ENCODE measurements at regions not wholly inside any gene's neighbourhood (a gene's known extent, or its start where the extent isn't known, plus 50 kb on each side); places are given as distances from the start of the nearest gene placed in this dataset.
"Not testable (repeated sequence)": the region's sequence is repeated elsewhere in the genome, so short reads cannot be mapped to it uniquely, and the experiment has no call there.

GRCh38 chr3:191658781-191659419 is 197.9 kb downstream of the PYDC2 start:
- CTCF ChIA-PET; H3K27ac ChIP-seq (ENCODE audit: low read length); H3K27me3 Mint-ChIP-seq; H3K27me3 ChIP-seq (replicated peaks in 1 of 2; ENCODE audit: control insufficient read depth in 2 of 2, extremely low read depth in 1 of 2, insufficient read depth in 2 of 2, low read length in 1 of 2); H3K36me3 ChIP-seq (ENCODE audit: control insufficient read depth in 2 of 2, extremely low read depth in 1 of 2, insufficient read depth in 1 of 2, low read length in 1 of 2); H3K4me1 ChIP-seq (ENCODE audit: control insufficient read depth in 1 of 2, extremely low read depth in 1 of 2, insufficient read depth in 2 of 2, low read length in 2 of 2); H3K9me3 ChIP-seq; H3K36me3 Mint-ChIP-seq; H3K4me3 Mint-ChIP-seq; H3K4me1 Mint-ChIP-seq; DNase-seq; ATAC-seq (replicated peaks in 1 of 4); H3K4me3 ChIP-seq (ENCODE audit: control insufficient read depth in 1 of 2, extremely low read depth in 1 of 2, low read length in 1 of 2); POLR2A ChIA-PET; H3K27ac Mint-ChIP-seq: not testable (repeated sequence)
- 90% methylated on average over 14 of the region's 18 CpGs for WGBS (ENCODE audit: insufficient coverage)
- H3K9me3 Mint-ChIP-seq: peaks cover 2 to 13% (median 3%) of the 10 kb centered on the region in 3 donors

GRCh38 chr3:191662150-191662549 is 201.2 kb downstream of the PYDC2 start:
- H3K4me1 Mint-ChIP-seq; H3K4me3 Mint-ChIP-seq; H3K9me3 Mint-ChIP-seq; H3K27ac ChIP-seq (ENCODE audit: low read length); DNase-seq; H3K27me3 ChIP-seq (replicated peaks in 1 of 2; ENCODE audit: control insufficient read depth in 2 of 2, extremely low read depth in 1 of 2, insufficient read depth in 2 of 2, low read length in 1 of 2); CTCF ChIA-PET; H3K9me3 ChIP-seq; H3K36me3 Mint-ChIP-seq; POLR2A ChIA-PET; H3K4me3 ChIP-seq (ENCODE audit: control insufficient read depth in 1 of 2, extremely low read depth in 1 of 2, low read length in 1 of 2); H3K4me1 ChIP-seq (ENCODE audit: control insufficient read depth in 1 of 2, extremely low read depth in 1 of 2, insufficient read depth in 2 of 2, low read length in 2 of 2); H3K27me3 Mint-ChIP-seq; ATAC-seq (replicated peaks in 1 of 4); H3K27ac Mint-ChIP-seq; H3K36me3 ChIP-seq (ENCODE audit: control insufficient read depth in 2 of 2, extremely low read depth in 1 of 2, insufficient read depth in 1 of 2, low read length in 1 of 2): not testable (repeated sequence)
- 91% methylated on average over 3 of the region's 5 CpGs for WGBS (ENCODE audit: insufficient coverage)

DNA sequence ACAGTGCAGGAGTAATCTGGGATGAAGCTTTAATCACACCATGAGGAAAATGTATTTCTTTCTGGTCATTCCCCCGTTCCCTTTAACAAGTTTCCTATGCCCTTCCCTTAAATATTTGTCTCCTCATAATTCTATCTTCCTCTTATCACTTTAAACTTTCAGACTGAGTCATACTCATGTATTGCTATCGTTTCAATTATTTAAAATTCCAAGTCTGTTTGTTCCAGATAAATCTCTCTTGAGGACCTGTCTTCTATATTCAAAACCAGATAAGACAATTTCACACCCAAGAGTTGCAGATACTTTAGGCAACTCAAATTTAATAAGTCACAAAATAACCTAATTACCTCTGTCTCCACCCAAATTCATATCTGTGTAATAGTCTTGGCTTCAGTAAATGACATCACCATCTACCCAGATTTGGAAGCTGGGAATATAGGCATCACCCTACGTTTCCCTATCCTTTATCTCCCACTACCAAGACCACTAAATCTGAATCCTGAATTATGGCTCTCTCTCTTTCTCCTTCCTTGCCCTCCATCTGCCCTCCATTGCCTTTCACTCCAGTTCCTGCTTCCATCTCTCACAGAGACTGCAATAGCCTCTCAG is 220.1 kb downstream of the PYDC2 start:
- peaks cover 0 to 7% (median 3%) of the 10 kb centered on the region in 3 donors for H3K9me3 Mint-ChIP-seq
- Histone ChIP-seq H3K9me3 (no peaks in the 10 kb centered on the region), H3K27me3 (replicated peaks in 1 of 2; ENCODE audit: control insufficient read depth in 2 of 2, extremely low read depth in 1 of 2, insufficient read depth in 2 of 2, low read length in 1 of 2) (no peaks in the 10 kb centered on the region), H3K27ac (ENCODE audit: low read length) (no peak overlapping the region), H3K4me3 (ENCODE audit: control insufficient read depth in 1 of 2, extremely low read depth in 1 of 2, low read length in 1 of 2) (no peak overlapping the region), H3K4me1 (ENCODE audit: control insufficient read depth in 1 of 2, extremely low read depth in 1 of 2, insufficient read depth in 2 of 2, low read length in 2 of 2) (no peaks in the 10 kb centered on the region), H3K36me3 (ENCODE audit: control insufficient read depth in 2 of 2, extremely low read depth in 1 of 2, insufficient read depth in 1 of 2, low read length in 1 of 2) (no peaks in the 10 kb centered on the region)
- no peak overlapping the region for H3K4me3 Mint-ChIP-seq
- H3K27ac Mint-ChIP-seq: no peak overlapping the region
- no peaks in the 10 kb centered on the region for H3K4me1 Mint-ChIP-seq
- ATAC-seq (replicated peaks in 1 of 4): no peak
- WGBS (ENCODE audit: insufficient coverage): 33% methylated on average over 1 of the region's 3 CpGs
- H3K36me3 Mint-ChIP-seq: no peaks in the 10 kb centered on the region
- no peak for DNase-seq
- CTCF ChIA-PET: no interaction called here
- POLR2A ChIA-PET: no interaction called here
- H3K27me3 Mint-ChIP-seq: no peaks in the 10 kb centered on the region

GRCh38 chr3:191682961-191683360 is 222.0 kb downstream of the PYDC2 start:
- POLR2A ChIA-PET: no interaction called here
- Histone ChIP-seq H3K9me3 (no peaks in the 10 kb centered on the region), H3K4me1 (ENCODE audit: control insufficient read depth in 1 of 2, extremely low read depth in 1 of 2, insufficient read depth in 2 of 2, low read length in 2 of 2) (no peaks in the 10 kb centered on the region), H3K36me3 (ENCODE audit: control insufficient read depth in 2 of 2, extremely low read depth in 1 of 2, insufficient read depth in 1 of 2, low read length in 1 of 2) (no peaks in the 10 kb centered on the region), H3K4me3 (ENCODE audit: control insufficient read depth in 1 of 2, extremely low read depth in 1 of 2, low read length in 1 of 2) (no peak overlapping the region), H3K27me3 (replicated peaks in 1 of 2; ENCODE audit: control insufficient read depth in 2 of 2, extremely low read depth in 1 of 2, insufficient read depth in 2 of 2, low read length in 1 of 2) (no peaks in the 10 kb centered on the region), H3K27ac (ENCODE audit: low read length) (no peak overlapping the region)
- no peak overlapping the region for H3K27ac Mint-ChIP-seq
- H3K36me3 Mint-ChIP-seq: no peaks in the 10 kb centered on the region
- H3K9me3 Mint-ChIP-seq: peaks cover 0 to 11% (median 3%) of the 10 kb centered on the region in 3 donors
- H3K4me3 Mint-ChIP-seq: no peak overlapping the region
- no peaks in the 10 kb centered on the region for H3K27me3 Mint-ChIP-seq
- no peak for DNase-seq
- no peak for ATAC-seq (replicated peaks in 1 of 4)
- CTCF ChIA-PET: no interaction called here
- WGBS (ENCODE audit: insufficient coverage): 81% methylated on average over 3 of the region's 5 CpGs
- no peaks in the 10 kb centered on the region for H3K4me1 Mint-ChIP-seq

DNA sequence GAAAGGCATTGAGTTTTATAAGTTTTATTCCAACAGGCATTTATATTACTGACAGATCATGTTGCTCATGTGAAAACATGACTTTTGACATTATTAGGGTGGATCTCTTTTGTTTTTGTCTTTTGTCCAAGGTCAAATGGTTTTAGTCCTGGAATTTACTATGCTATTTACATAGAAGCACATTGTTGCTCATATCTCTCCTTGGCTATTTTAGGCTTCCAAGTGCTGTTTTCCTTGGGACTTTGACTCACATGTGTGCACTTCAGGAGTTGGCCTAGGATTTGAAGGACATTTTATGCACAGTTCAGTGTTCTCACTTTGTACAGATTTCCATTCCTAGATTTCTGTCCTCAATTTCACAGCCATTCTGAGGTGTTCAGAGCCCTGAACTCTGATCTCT is 225.7 kb downstream of the PYDC2 start:
- Mint-ChIP-seq H3K27me3 (no peaks in the 10 kb centered on the region), H3K36me3 (no peaks in the 10 kb centered on the region), H3K4me3 (no peak overlapping the region), H3K4me1 (no peaks in the 10 kb centered on the region), H3K27ac (no peak overlapping the region), H3K9me3 (peaks cover 0 to 8% (median 2%) of the 10 kb centered on the region in 3 donors)
- DNase-seq (no peak), ATAC-seq (replicated peaks in 1 of 4) (no peak)
- Histone ChIP-seq H3K4me3 (ENCODE audit: control insufficient read depth in 1 of 2, extremely low read depth in 1 of 2, low read length in 1 of 2) (no peak overlapping the region), H3K4me1 (ENCODE audit: control insufficient read depth in 1 of 2, extremely low read depth in 1 of 2, insufficient read depth in 2 of 2, low read length in 2 of 2) (no peaks in the 10 kb centered on the region), H3K36me3 (ENCODE audit: control insufficient read depth in 2 of 2, extremely low read depth in 1 of 2, insufficient read depth in 1 of 2, low read length in 1 of 2) (no peaks in the 10 kb centered on the region), H3K9me3 (no peaks in the 10 kb centered on the region), H3K27me3 (replicated peaks in 1 of 2; ENCODE audit: control insufficient read depth in 2 of 2, extremely low read depth in 1 of 2, insufficient read depth in 2 of 2, low read length in 1 of 2) (no peaks in the 10 kb centered on the region), H3K27ac (ENCODE audit: low read length) (no peak overlapping the region)
- ChIA-PET CTCF (no interaction called here), POLR2A (no interaction called here)

GRCh38 chr3:191688756-191689433 is 227.9 kb downstream of the PYDC2 start:
- Mint-ChIP-seq H3K36me3 (no peaks in the 10 kb centered on the region), H3K4me1 (no peaks in the 10 kb centered on the region), H3K27me3 (no peaks in the 10 kb centered on the region), H3K4me3 (no peak overlapping the region), H3K27ac (no peak overlapping the region), H3K9me3 (peaks cover 0 to 8% (median 2%) of the 10 kb centered on the region in 3 donors)
- no peaks in the 10 kb centered on the region for H3K36me3 ChIP-seq (ENCODE audit: control insufficient read depth in 2 of 2, extremely low read depth in 1 of 2, insufficient read depth in 1 of 2, low read length in 1 of 2)
- ATAC-seq (replicated peaks in 1 of 4) (no peak), DNase-seq (no peak)
- H3K27ac ChIP-seq (ENCODE audit: low read length): no peak overlapping the region
- no peaks in the 10 kb centered on the region for H3K27me3 ChIP-seq (replicated peaks in 1 of 2; ENCODE audit: control insufficient read depth in 2 of 2, extremely low read depth in 1 of 2, insufficient read depth in 2 of 2, low read length in 1 of 2)
- H3K9me3 ChIP-seq: no peaks in the 10 kb centered on the region
- H3K4me1 ChIP-seq (ENCODE audit: control insufficient read depth in 1 of 2, extremely low read depth in 1 of 2, insufficient read depth in 2 of 2, low read length in 2 of 2): no peaks in the 10 kb centered on the region
- POLR2A ChIA-PET: no interaction called here
- CTCF ChIA-PET: no interaction called here
- 83% methylated on average over 1 of the region's 6 CpGs for WGBS (ENCODE audit: insufficient coverage)
- H3K4me3 ChIP-seq (ENCODE audit: control insufficient read depth in 1 of 2, extremely low read depth in 1 of 2, low read length in 1 of 2): no peak overlapping the region
